ENCODE measurements at regions not wholly inside any gene's neighbourhood (a gene's known extent, or its start where the extent isn't known, plus 50 kb on each side); places are given as distances from the start of the nearest gene placed in this dataset.
"Not testable (repeated sequence)": the region's sequence is repeated elsewhere in the genome, so short reads cannot be mapped to it uniquely, and the experiment has no call there.

DNA sequence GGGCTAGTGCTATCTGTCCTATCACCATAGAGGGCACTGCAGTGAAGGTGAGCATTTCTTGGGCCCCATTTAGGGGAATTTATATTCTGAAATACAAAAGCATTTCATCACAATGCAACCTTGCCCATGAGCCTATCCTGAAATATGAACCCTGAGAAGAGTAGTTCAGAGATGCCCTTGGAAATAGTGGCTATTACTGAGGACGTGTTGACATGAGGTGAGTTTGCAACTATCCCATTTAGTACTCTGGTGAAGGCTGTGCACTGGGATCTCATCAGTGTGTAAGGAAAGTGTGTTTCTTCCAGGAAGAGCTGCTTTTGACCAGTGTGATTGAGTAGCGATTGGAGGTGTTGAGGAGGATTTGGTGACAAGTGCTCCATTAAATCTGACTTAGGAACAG is 149.3 kb upstream of the EOLA2 start:
- no peak for DNase-seq (ENCODE audit: low read depth in 1 of 2, low spot score in 1 of 2)
- H3K4me3 ChIP-seq (replicated peaks; ENCODE audit: insufficient read depth, low read length): no peak overlapping the region
- no peaks in the 10 kb centered on the region for H3K27me3 ChIP-seq (ENCODE audit: insufficient read depth, poor library complexity, severe bottlenecking)
- TF ChIP-seq SPI1 (IDR thresholded peaks at IDR 0.05; ENCODE audit: borderline replicate concordance, low read depth) (no peak), POLR2AphosphoS5 (IDR thresholded peaks at IDR 0.05; ENCODE audit: low read depth) (no peak), GABPA (IDR thresholded peaks at IDR 0.05; ENCODE audit: low read depth) (no peak)
- TF ChIP-seq, protein P1, sequence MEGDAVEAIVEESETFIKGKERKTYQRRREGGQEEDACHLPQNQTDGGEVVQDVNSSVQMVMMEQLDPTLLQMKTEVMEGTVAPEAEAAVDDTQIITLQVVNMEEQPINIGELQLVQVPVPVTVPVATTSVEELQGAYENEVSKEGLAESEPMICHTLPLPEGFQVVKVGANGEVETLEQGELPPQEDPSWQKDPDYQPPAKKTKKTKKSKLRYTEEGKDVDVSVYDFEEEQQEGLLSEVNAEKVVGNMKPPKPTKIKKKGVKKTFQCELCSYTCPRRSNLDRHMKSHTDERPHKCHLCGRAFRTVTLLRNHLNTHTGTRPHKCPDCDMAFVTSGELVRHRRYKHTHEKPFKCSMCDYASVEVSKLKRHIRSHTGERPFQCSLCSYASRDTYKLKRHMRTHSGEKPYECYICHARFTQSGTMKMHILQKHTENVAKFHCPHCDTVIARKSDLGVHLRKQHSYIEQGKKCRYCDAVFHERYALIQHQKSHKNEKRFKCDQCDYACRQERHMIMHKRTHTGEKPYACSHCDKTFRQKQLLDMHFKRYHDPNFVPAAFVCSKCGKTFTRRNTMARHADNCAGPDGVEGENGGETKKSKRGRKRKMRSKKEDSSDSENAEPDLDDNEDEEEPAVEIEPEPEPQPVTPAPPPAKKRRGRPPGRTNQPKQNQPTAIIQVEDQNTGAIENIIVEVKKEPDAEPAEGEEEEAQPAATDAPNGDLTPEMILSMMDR (IDR thresholded peaks at IDR 0.05; ENCODE audit: insufficient read depth, low read length): no peak
- TF ChIP-seq, protein P2, sequence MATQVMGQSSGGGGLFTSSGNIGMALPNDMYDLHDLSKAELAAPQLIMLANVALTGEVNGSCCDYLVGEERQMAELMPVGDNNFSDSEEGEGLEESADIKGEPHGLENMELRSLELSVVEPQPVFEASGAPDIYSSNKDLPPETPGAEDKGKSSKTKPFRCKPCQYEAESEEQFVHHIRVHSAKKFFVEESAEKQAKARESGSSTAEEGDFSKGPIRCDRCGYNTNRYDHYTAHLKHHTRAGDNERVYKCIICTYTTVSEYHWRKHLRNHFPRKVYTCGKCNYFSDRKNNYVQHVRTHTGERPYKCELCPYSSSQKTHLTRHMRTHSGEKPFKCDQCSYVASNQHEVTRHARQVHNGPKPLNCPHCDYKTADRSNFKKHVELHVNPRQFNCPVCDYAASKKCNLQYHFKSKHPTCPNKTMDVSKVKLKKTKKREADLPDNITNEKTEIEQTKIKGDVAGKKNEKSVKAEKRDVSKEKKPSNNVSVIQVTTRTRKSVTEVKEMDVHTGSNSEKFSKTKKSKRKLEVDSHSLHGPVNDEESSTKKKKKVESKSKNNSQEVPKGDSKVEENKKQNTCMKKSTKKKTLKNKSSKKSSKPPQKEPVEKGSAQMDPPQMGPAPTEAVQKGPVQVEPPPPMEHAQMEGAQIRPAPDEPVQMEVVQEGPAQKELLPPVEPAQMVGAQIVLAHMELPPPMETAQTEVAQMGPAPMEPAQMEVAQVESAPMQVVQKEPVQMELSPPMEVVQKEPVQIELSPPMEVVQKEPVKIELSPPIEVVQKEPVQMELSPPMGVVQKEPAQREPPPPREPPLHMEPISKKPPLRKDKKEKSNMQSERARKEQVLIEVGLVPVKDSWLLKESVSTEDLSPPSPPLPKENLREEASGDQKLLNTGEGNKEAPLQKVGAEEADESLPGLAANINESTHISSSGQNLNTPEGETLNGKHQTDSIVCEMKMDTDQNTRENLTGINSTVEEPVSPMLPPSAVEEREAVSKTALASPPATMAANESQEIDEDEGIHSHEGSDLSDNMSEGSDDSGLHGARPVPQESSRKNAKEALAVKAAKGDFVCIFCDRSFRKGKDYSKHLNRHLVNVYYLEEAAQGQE (IDR thresholded peaks at IDR 0.05; ENCODE audit: insufficient replicate concordance, low read depth): no peak
- no peak overlapping the region for H3K27ac ChIP-seq (replicated peaks)

DNA sequence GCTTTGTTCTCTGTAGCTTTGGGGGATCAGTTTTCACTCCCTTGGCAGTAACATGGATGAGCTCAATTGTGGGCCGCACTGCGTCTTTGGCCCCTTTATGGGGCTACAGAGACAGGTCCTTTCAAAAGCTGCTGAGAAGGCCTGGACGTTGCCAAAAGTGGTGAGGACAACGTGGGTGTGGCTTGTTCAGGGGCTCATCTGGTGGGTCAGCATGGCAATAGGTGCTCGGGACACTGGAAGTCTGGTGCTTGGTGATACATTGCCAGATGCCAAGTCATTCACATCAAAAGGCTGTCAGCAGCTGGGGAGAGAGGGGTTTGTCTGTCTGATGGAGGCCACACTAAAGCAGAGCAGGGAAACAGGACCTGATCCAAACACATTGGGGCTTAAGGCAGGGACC is 149.8 kb upstream of the EOLA2 start:
- TF ChIP-seq SPI1 (IDR thresholded peaks at IDR 0.05; ENCODE audit: borderline replicate concordance, low read depth): no peak
- TF ChIP-seq POLR2AphosphoS5 (IDR thresholded peaks at IDR 0.05; ENCODE audit: low read depth): no peak
- TF ChIP-seq, protein P2 (IDR thresholded peaks at IDR 0.05; ENCODE audit: insufficient replicate concordance, low read depth): no peak
- TF ChIP-seq, protein P1 (IDR thresholded peaks at IDR 0.05; ENCODE audit: insufficient read depth, low read length): no peak
- TF ChIP-seq GABPA (IDR thresholded peaks at IDR 0.05; ENCODE audit: low read depth): no peak
- no peak overlapping the region for H3K27ac ChIP-seq (replicated peaks)
- H3K4me3 ChIP-seq (replicated peaks; ENCODE audit: insufficient read depth, low read length): no peak overlapping the region
- no peaks in the 10 kb centered on the region for H3K27me3 ChIP-seq (ENCODE audit: insufficient read depth, poor library complexity, severe bottlenecking)
- DNase-seq (ENCODE audit: low read depth in 1 of 2, low spot score in 1 of 2): no peak

DNA sequence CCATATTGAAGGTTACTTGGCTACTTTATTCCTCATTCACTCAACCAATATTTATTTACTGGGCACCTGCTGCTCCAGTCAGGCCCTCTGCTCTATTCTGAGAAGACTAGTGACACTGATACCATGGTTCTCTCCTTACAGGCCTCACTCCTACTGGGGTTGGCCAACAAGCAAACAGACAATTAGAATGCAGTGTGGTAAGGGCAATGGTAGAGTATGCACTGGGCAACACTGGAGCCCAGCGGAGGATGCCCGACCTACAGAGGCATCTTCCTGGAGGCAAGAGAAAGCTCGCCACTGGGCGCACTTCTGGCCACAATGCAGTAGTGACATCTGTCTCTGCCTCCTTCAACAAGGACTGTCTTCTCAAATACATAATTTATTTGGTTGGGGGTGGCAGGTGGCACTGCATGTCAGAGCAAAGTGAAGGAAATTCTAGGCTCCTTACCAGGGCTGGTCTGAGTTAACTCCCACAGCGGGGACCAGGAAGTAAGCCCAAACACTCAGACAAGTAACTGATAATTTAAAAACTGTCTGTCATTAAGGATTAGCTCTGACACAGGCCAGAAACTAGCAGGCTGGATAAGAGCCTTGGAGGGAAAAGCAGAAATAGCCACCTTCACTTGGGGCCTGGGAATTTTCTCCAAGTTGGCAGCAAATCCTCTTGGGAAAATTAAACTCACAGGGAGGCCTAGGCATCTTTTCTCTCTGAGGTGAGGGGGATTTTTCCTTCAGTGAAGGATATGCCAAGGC is 150.7 kb upstream of the EOLA2 start:
- TF ChIP-seq SPI1 (IDR thresholded peaks at IDR 0.05; ENCODE audit: borderline replicate concordance, low read depth) (no peak), GABPA (IDR thresholded peaks at IDR 0.05; ENCODE audit: low read depth) (no peak), POLR2AphosphoS5 (IDR thresholded peaks at IDR 0.05; ENCODE audit: low read depth) (no peak)
- TF ChIP-seq, protein P2 (IDR thresholded peaks at IDR 0.05; ENCODE audit: insufficient replicate concordance, low read depth): no peak
- TF ChIP-seq, protein P1 (IDR thresholded peaks at IDR 0.05; ENCODE audit: insufficient read depth, low read length): no peak
- H3K4me3 ChIP-seq (replicated peaks; ENCODE audit: insufficient read depth, low read length): no peak overlapping the region
- DNase-seq (ENCODE audit: low read depth in 1 of 2, low spot score in 1 of 2): no peak
- H3K27me3 ChIP-seq (ENCODE audit: insufficient read depth, poor library complexity, severe bottlenecking): no peaks in the 10 kb centered on the region
- H3K27ac ChIP-seq (replicated peaks): no peak overlapping the region

DNA sequence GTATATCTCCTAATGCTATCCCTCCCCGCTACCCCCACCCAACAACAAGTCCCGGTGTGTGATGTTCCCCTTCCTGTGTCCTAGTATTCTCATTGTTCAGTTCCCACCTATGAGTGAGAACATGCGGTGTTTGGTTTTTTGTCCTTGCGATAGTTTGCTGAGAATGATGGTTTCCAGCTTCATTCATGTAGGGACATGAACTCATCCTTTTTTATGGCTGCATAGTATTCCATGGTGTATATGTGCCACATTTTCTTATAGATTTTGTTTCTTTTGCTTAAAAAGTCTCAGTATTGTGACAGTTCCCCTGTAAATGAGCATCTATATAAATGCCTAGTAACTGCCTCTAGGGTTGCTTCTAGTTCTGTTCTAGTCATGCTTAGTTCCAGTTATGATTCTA is 153.0 kb upstream of the EOLA2 start:
- not testable (repeated sequence) for H3K27ac ChIP-seq (replicated peaks); H3K4me3 ChIP-seq (replicated peaks; ENCODE audit: insufficient read depth, low read length); DNase-seq (ENCODE audit: low read depth in 1 of 2, low spot score in 1 of 2); H3K27me3 ChIP-seq (ENCODE audit: insufficient read depth, poor library complexity, severe bottlenecking)
